Astrocyte (in vitro differentiated cells and primary cell): ENCODE measurements at regions not wholly inside any gene's neighbourhood (a gene's known extent, or its start where the extent isn't known, plus 50 kb on each side); places are given as distances from the start of the nearest gene placed in this dataset.

ENCODE experiments used
- EZH2 ChIP-seq: IDR thresholded peaks from 2 replicates; pipeline ENCODE4 v1.6.1; 2012; ENCODE audit warnings: mild to moderate bottlenecking, low read length, inconsistent platforms; ENCODE audit not compliant: insufficient read depth
- TF ChIP-seq, protein P1 (sequence below): IDR thresholded peaks from 2 replicates; pipeline ENCODE4 v1.5.1; 2011; ENCODE audit warnings: low read depth, mild to moderate bottlenecking, inconsistent platforms, low read length, moderate library complexity; ENCODE audit not compliant: insufficient read depth

DNA sequence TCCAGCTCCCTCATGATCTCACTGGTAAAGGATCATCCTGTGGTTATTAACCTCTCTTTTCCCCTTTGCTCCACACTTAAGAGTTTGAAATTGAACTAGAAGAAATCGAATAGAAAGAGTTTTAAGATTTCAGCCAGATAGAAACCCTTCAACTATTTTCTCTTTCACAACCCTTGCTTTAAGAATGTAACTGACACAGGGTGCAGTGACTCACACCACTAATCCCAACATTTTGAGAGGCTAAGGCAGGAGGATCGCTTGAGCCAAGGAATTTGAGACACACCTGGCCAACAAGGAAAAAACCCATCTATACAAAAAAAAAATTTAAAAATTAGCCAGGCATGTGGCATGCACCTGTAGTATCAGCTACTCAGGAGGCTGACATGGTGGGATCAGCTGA lies 150.7 kb upstream of the NLGN4Y start:
- TF ChIP-seq, protein P1, sequence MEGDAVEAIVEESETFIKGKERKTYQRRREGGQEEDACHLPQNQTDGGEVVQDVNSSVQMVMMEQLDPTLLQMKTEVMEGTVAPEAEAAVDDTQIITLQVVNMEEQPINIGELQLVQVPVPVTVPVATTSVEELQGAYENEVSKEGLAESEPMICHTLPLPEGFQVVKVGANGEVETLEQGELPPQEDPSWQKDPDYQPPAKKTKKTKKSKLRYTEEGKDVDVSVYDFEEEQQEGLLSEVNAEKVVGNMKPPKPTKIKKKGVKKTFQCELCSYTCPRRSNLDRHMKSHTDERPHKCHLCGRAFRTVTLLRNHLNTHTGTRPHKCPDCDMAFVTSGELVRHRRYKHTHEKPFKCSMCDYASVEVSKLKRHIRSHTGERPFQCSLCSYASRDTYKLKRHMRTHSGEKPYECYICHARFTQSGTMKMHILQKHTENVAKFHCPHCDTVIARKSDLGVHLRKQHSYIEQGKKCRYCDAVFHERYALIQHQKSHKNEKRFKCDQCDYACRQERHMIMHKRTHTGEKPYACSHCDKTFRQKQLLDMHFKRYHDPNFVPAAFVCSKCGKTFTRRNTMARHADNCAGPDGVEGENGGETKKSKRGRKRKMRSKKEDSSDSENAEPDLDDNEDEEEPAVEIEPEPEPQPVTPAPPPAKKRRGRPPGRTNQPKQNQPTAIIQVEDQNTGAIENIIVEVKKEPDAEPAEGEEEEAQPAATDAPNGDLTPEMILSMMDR = no peak
- TF ChIP-seq EZH2 = no peak
